CD14-positive monocyte (primary cell): ENCODE measurements at regions not wholly inside any gene's neighbourhood (a gene's known extent, or its start where the extent isn't known, plus 50 kb on each side); places are given as distances from the start of the nearest gene placed in this dataset.

Source experiments
- DNase-seq, 3 donors: peaks; one replicate each; pipeline ENCODE4 v3.0.0-alpha.2; 2011 to 2022
- H2AFZ ChIP-seq: 2 replicates; pipeline ENCODE4 v1.6.0; 2012; ENCODE audit warnings: mild to moderate bottlenecking, low read depth, low read length, inconsistent platforms; ENCODE audit not compliant: insufficient read depth, poor library complexity, severe bottlenecking
- H3K27ac ChIP-seq, 2 donors: 1 replicate in 1 of 2; 2 replicates in 1 of 2; pipeline ENCODE4 v1.5.1; 2012 to 2013; ENCODE audit warnings: low read length in 2 of 2, control low read depth in 1 of 2, inconsistent platforms in 1 of 2, low read depth in 1 of 2, mild to moderate bottlenecking in 1 of 2
- H3K27me3 ChIP-seq, 2 donors: one replicate each; pipeline versions ENCODE4 v1.6.0 to v1.6.1; 2011 to 2013; ENCODE audit warnings: low read length in 2 of 2; ENCODE audit not compliant: control insufficient read depth in 2 of 2, insufficient read depth in 2 of 2
- H3K36me3 ChIP-seq, 2 donors: replicated peaks in 1 of 2; 1 replicate in 1 of 2; 2 replicates in 1 of 2; pipeline versions ENCODE4 v1.5.1 to v1.6.1; 2012 to 2013; ENCODE audit warnings: low read length in 2 of 2, control low read depth in 1 of 2, inconsistent platforms in 1 of 2, mild to moderate bottlenecking in 1 of 2; ENCODE audit not compliant: insufficient read depth in 2 of 2, control insufficient read depth in 1 of 2
- H3K4me1 ChIP-seq, 2 donors: 1 replicate in 1 of 2; 2 replicates in 1 of 2; pipeline versions ENCODE4 v1.5.1 to v1.6.1; 2012 to 2013; ENCODE audit warnings: low read length in 2 of 2, control low read depth in 1 of 2, inconsistent platforms in 1 of 2, mild to moderate bottlenecking in 1 of 2, moderate library complexity in 1 of 2; ENCODE audit not compliant: insufficient read depth in 2 of 2, control insufficient read depth in 1 of 2
- H3K4me2 ChIP-seq: replicated peaks from 2 replicates; pipeline ENCODE3; 2012; ENCODE audit warnings: low read length, moderate library complexity, mild to moderate bottlenecking; ENCODE audit not compliant: poor library complexity, severe bottlenecking; ENCODE audit errors: extremely low read depth
- H3K4me3 ChIP-seq, 3 experiments: fragments of 200-600 bp in 1 of 3; sonication (generic) in 1 of 3; replicated peaks in 1 of 3; 1 replicate in 2 of 3; 2 replicates in 1 of 3; pipeline ENCODE4 v1.5.1; 2011 to 2013; ENCODE audit warnings: low read length in 3 of 3, mild to moderate bottlenecking in 3 of 3, control low read depth in 2 of 3, low read depth in 2 of 3, inconsistent platforms in 1 of 3, moderate library complexity in 1 of 3
- H3K79me2 ChIP-seq: 2 replicates; pipeline ENCODE4 v1.6.0; 2012; ENCODE audit warnings: mild to moderate bottlenecking, control low read depth, inconsistent platforms, low read length, moderate library complexity; ENCODE audit not compliant: insufficient read depth
- H3K9ac ChIP-seq: 2 replicates; pipeline ENCODE4 v1.6.0; 2017; ENCODE audit warnings: low read length, mild to moderate bottlenecking; ENCODE audit not compliant: insufficient read depth, poor library complexity, severe bottlenecking
- H3K9me3 ChIP-seq, 2 donors: replicated peaks in 1 of 2; 1 replicate in 1 of 2; 2 replicates in 1 of 2; pipeline versions ENCODE4 v1.5.1 to v1.6.1; 2012 to 2013; ENCODE audit warnings: low read length in 2 of 2, control low read depth in 1 of 2; ENCODE audit not compliant: control insufficient read depth in 1 of 2, insufficient read depth in 1 of 2
- H4K20me1 ChIP-seq: 2 replicates; pipeline ENCODE4 v1.6.0; 2012; ENCODE audit warnings: mild to moderate bottlenecking, low read length, control low read depth, moderate library complexity; ENCODE audit not compliant: insufficient read depth
- H3K27ac Mint-ChIP-seq, 7 donors: one replicate each; pipeline ENCODE4 v1.8.0; 2020; ENCODE audit warnings: mild to moderate bottlenecking in 7 of 7, mixed read lengths in 7 of 7, moderate library complexity in 6 of 7, inconsistent platforms in 2 of 7
- H3K27me3 Mint-ChIP-seq, 3 donors: one replicate each; pipeline ENCODE4 v1.8.0; 2021 to 2022; ENCODE audit warnings: low read depth in 3 of 3, mild to moderate bottlenecking in 3 of 3, mixed read lengths in 3 of 3, moderate library complexity in 3 of 3, inconsistent platforms in 1 of 3
- H3K36me3 Mint-ChIP-seq, 2 donors: one replicate each; pipeline ENCODE4 v1.8.0; 2020; ENCODE audit warnings: mixed read lengths in 2 of 2, inconsistent platforms in 1 of 2, mild to moderate bottlenecking in 1 of 2
- H3K4me1 Mint-ChIP-seq: one replicate; pipeline ENCODE4 v1.8.0; 2020; ENCODE audit warnings: mild to moderate bottlenecking, mixed read lengths
- H3K4me3 Mint-ChIP-seq, 2 donors: one replicate each; pipeline ENCODE4 v1.8.0; 2020; ENCODE audit warnings: mild to moderate bottlenecking in 2 of 2, mixed read lengths in 2 of 2, moderate library complexity in 1 of 2
- H3K9me3 Mint-ChIP-seq, 7 donors: one replicate each; pipeline ENCODE4 v1.8.0; 2020 to 2022; ENCODE audit warnings: mixed read lengths in 7 of 7, mild to moderate bottlenecking in 6 of 7, moderate library complexity in 6 of 7, inconsistent platforms in 2 of 7
- WGBS: methylation state at CpG from one replicate; pipeline ENCODE4 v1.1.5; 2013; ENCODE audit warnings: missing lambda C conversion rate; ENCODE audit not compliant: insufficient coverage; 5-methylcytosine and 5-hydroxymethylcytosine counted together
- intact Hi-C, 2 donors: fragments of 100-400 bp; cut with micrococcal nuclease; formaldehyde crosslinking; loops; one replicate each; pipeline versions ENCODE4 v1.15.0 to v1.15.1; 2023
- TF ChIP-seq, protein P1 (sequence below): fragments of 200-600 bp; IDR thresholded peaks from one replicate; pipeline ENCODE4 v1.8.0; 2022; ENCODE audit warnings: antibody characterized with exemption, mild to moderate bottlenecking

DNA sequence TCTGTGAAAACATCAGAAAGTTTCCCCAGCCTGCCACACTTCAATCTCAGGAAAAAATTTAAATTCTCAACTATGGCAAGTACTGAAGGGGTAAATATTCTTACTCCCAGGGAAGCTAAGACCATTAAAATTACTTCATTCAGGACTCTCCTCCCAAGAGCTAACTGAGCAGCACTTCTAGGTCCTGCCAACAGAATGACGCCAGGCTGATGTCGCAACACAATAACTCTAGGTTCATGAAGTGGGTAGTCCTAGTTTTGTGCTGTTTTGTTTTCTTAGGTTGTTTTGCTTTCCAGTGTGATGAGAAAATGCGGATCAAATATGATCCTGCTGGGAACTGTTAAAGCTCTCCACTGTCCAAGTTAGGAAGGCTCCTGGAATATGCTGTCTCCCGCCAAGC lies 180.0 kb downstream of the NKX6-1 start:
- H3K79me2 ChIP-seq = no peaks in the 10 kb centered on the region
- TF ChIP-seq, protein P1, sequence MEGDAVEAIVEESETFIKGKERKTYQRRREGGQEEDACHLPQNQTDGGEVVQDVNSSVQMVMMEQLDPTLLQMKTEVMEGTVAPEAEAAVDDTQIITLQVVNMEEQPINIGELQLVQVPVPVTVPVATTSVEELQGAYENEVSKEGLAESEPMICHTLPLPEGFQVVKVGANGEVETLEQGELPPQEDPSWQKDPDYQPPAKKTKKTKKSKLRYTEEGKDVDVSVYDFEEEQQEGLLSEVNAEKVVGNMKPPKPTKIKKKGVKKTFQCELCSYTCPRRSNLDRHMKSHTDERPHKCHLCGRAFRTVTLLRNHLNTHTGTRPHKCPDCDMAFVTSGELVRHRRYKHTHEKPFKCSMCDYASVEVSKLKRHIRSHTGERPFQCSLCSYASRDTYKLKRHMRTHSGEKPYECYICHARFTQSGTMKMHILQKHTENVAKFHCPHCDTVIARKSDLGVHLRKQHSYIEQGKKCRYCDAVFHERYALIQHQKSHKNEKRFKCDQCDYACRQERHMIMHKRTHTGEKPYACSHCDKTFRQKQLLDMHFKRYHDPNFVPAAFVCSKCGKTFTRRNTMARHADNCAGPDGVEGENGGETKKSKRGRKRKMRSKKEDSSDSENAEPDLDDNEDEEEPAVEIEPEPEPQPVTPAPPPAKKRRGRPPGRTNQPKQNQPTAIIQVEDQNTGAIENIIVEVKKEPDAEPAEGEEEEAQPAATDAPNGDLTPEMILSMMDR = no peak
- no peak overlapping the region for H2AFZ ChIP-seq
- no peak overlapping the region for H3K4me3 ChIP-seq
- H3K27me3 ChIP-seq = no peaks in the 10 kb centered on the region
- Mint-ChIP-seq H3K27ac (no peak overlapping the region), H3K36me3 (no peaks in the 10 kb centered on the region), H3K4me1 (no peaks in the 10 kb centered on the region), H3K9me3 (peaks cover 0 to 3% (median 0%) of the 10 kb centered on the region in 7 donors), H3K4me3 (no peak overlapping the region), H3K27me3 (no peaks in the 10 kb centered on the region)
- H3K4me1 ChIP-seq = no peaks in the 10 kb centered on the region
- no peaks in the 10 kb centered on the region for H4K20me1 ChIP-seq
- H3K9ac ChIP-seq = no peak overlapping the region
- no peaks in the 10 kb centered on the region for H3K36me3 ChIP-seq
- H3K9me3 ChIP-seq = no peaks in the 10 kb centered on the region
- intact Hi-C loops = no loop called here
- DNase-seq = no peak
- 100% methylated on average over 2 of the region's 4 CpGs for WGBS
- H3K27ac ChIP-seq = no peak overlapping the region
- H3K4me2 ChIP-seq = no peak overlapping the region

- Histone ChIP-seq H3K79me2 (no peaks in the 10 kb centered on the region), H3K4me3 (no peak overlapping the region), H4K20me1 (no peaks in the 10 kb centered on the region), H3K9ac (no peak overlapping the region), H3K27me3 (no peaks in the 10 kb centered on the region), H3K4me1 (no peaks in the 10 kb centered on the region), H3K4me2 (no peak overlapping the region), H3K9me3 (no peaks in the 10 kb centered on the region), H3K27ac (no peak overlapping the region), H2AFZ (no peak overlapping the region), H3K36me3 (no peaks in the 10 kb centered on the region)
- peaks cover 0 to 3% (median 0%) of the 10 kb centered on the region in 7 donors for H3K9me3 Mint-ChIP-seq
- no peaks in the 10 kb centered on the region for H3K4me1 Mint-ChIP-seq
- no peak overlapping the region for H3K4me3 Mint-ChIP-seq
- no peak for DNase-seq
- intact Hi-C loops = no loop called here
- no peaks in the 10 kb centered on the region for H3K36me3 Mint-ChIP-seq
- no peak overlapping the region for H3K27ac Mint-ChIP-seq
- TF ChIP-seq, protein P1 = no peak
- H3K27me3 Mint-ChIP-seq = no peaks in the 10 kb centered on the region
Measured at GRCh38 chr4:84317513-84317912, 181.6 kb downstream of the NKX6-1 start.
